Activated CD4-positive, alpha-beta T cell treated with anti-CD3 and anti-CD28 coated beads, Interleukin-2, Interleukin-4, amounts not matched to agents 100 ng/mL and 50 ng/mL, durations not matched to agents 16 hours and 8 hours (primary cell): ENCODE measurements at regions not wholly inside any gene's neighbourhood (a gene's known extent, or its start where the extent isn't known, plus 50 kb on each side); places are given as distances from the start of the nearest gene placed in this dataset.

Source experiments
- DNase-seq: peaks from one replicate; pipeline ENCODE4 v3.0.0-alpha.2; 2020; ENCODE audit warnings: low spot score

GRCh38 chr4:56286763-56287162 is 100.5 kb downstream of the AASDH start:
- DNase-seq, result no peak

- no peak for DNase-seq
These were observed 103.9 kb downstream of the AASDH start for GRCh38 chr4:56283375-56283774.

GRCh38 chr4:56282004-56282403 is 105.3 kb downstream of the AASDH start:
- DNase-seq, result no peak

GRCh38 chr4:56276547-56276946 is 110.7 kb downstream of the AASDH start:
- DNase-seq, result no peak

- DNase-seq, result no peak
These were observed 113.9 kb downstream of the AASDH start for GRCh38 chr4:56273391-56273790.

- DNase-seq, result no peak
These were observed 114.4 kb downstream of the AASDH start for GRCh38 chr4:56272927-56273326.

- no peak for DNase-seq
These were observed 115.3 kb downstream of the AASDH start for GRCh38 chr4:56272003-56272402.

GRCh38 chr4:56271131-56271530 is 116.2 kb downstream of the AASDH start:
- no peak for DNase-seq

- no peak for DNase-seq
These were observed 119.7 kb downstream of the AASDH start for GRCh38 chr4:56267558-56267957.

GRCh38 chr4:56264873-56265272 is 122.4 kb downstream of the AASDH start:
- DNase-seq, result no peak

GRCh38 chr4:56261027-56261426 is 126.3 kb downstream of the AASDH start:
- DNase-seq, result peak; percentile 25

- DNase-seq, result no peak
These were observed 127.0 kb downstream of the AASDH start for GRCh38 chr4:56260320-56260719.

GRCh38 chr4:56259655-56260054 is 127.6 kb downstream of the AASDH start:
- no peak for DNase-seq

- no peak for DNase-seq
These were observed 131.5 kb downstream of the AASDH start for GRCh38 chr4:56255820-56256219.

- no peak for DNase-seq
These were observed 133.5 kb downstream of the AASDH start for GRCh38 chr4:56253666-56254305.

- DNase-seq, result no peak
These were observed 134.6 kb downstream of the AASDH start for GRCh38 chr4:56252561-56253152.

- no peak for DNase-seq
These were observed 135.7 kb downstream of the AASDH start for GRCh38 chr4:56251556-56251955.

- DNase-seq, result no peak
These were observed 136.5 kb downstream of the AASDH start for GRCh38 chr4:56250776-56251175.

- no peak for DNase-seq
These were observed 139.6 kb downstream of the AASDH start for GRCh38 chr4:56247646-56248045.

GRCh38 chr4:56246233-56246610 is 141.1 kb downstream of the AASDH start:
- no peak for DNase-seq

- no peak for DNase-seq
These were observed 141.6 kb downstream of the AASDH start for GRCh38 chr4:56245547-56246232.

- no peak for DNase-seq
These were observed 142.6 kb downstream of the AASDH start for GRCh38 chr4:56244681-56245080.

- no peak for DNase-seq
These were observed 144.2 kb downstream of the AASDH start for GRCh38 chr4:56243107-56243506.

- DNase-seq, result no peak
These were observed 145.8 kb downstream of the AASDH start for GRCh38 chr4:56241500-56241899.
